ENCODE measurements at regions not wholly inside any gene's neighbourhood (a gene's known extent, or its start where the extent isn't known, plus 50 kb on each side); places are given as distances from the start of the nearest gene placed in this dataset.

GRCh38 chr4:11900359-11900758, 471.7 kb upstream of the HS3ST1 start:
- DNase-seq = no peak

GRCh38 chr4:11898796-11899195, 470.1 kb upstream of the HS3ST1 start:
- no peak for DNase-seq

- no peak for DNase-seq
These were observed 467.1 kb upstream of the HS3ST1 start for GRCh38 chr4:11895766-11896165.

GRCh38 chr4:11894977-11895376, 466.3 kb upstream of the HS3ST1 start:
- no peak for DNase-seq

- DNase-seq = no peak
These were observed 465.5 kb upstream of the HS3ST1 start for GRCh38 chr4:11894221-11894620.

GRCh38 chr4:11889099-11889498, 460.4 kb upstream of the HS3ST1 start:
- no peak for DNase-seq

- DNase-seq = no peak
These were observed 453.3 kb upstream of the HS3ST1 start for GRCh38 chr4:11881947-11882346.

GRCh38 chr4:11881364-11881763, 452.7 kb upstream of the HS3ST1 start:
- DNase-seq = no peak

GRCh38 chr4:11878241-11878640, 449.5 kb upstream of the HS3ST1 start:
- no peak for DNase-seq

GRCh38 chr4:11876104-11876503, 447.4 kb upstream of the HS3ST1 start:
- DNase-seq = no peak

GRCh38 chr4:11869191-11869870, 440.6 kb upstream of the HS3ST1 start:
- no peak for DNase-seq

GRCh38 chr4:11866391-11866790, 437.7 kb upstream of the HS3ST1 start:
- DNase-seq = no peak

GRCh38 chr4:11860996-11861395, 432.3 kb upstream of the HS3ST1 start:
- DNase-seq = no peak

- no peak for DNase-seq
These were observed 429.2 kb upstream of the HS3ST1 start for GRCh38 chr4:11857881-11858280.

GRCh38 chr4:11847167-11847566, 418.5 kb upstream of the HS3ST1 start:
- no peak for DNase-seq

GRCh38 chr4:11843927-11844326, 415.2 kb upstream of the HS3ST1 start:
- no peak for DNase-seq

GRCh38 chr4:11843340-11843739, 414.6 kb upstream of the HS3ST1 start:
- DNase-seq = no peak

- peak; percentile 59 to 86 for DNase-seq
These were observed 414.0 kb upstream of the HS3ST1 start for GRCh38 chr4:11842620-11843263.

GRCh38 chr4:11839889-11840288, 411.2 kb upstream of the HS3ST1 start:
- no peak for DNase-seq

- peak in 1 of 2 experiments; percentile 11 for DNase-seq
These were observed 403.0 kb upstream of the HS3ST1 start for GRCh38 chr4:11831739-11832138.

- no peak for DNase-seq
These were observed 395.9 kb upstream of the HS3ST1 start for GRCh38 chr4:11824566-11824965.

GRCh38 chr4:11821772-11822430, 393.2 kb upstream of the HS3ST1 start:
- DNase-seq = no peak

GRCh38 chr4:11817088-11817487, 388.4 kb upstream of the HS3ST1 start:
- no peak for DNase-seq

GRCh38 chr4:11814758-11815157, 386.1 kb upstream of the HS3ST1 start:
- DNase-seq = no peak
